GM18505 (cell line): ENCODE measurements at regions not wholly inside any gene's neighbourhood (a gene's known extent, or its start where the extent isn't known, plus 50 kb on each side); places are given as distances from the start of the nearest gene placed in this dataset.

Source experiments
- ATAC-seq: cut with Tn5 transposase; IDR thresholded peaks from one replicate; pipeline ENCODE4 v1.9.1; 2021; ENCODE audit not compliant: unreplicated experiment
- POLR2A ChIP-seq: IDR thresholded peaks from 4 replicates; pipeline ENCODE4 v1.6.1; 2011; ENCODE audit warnings: borderline replicate concordance; ENCODE audit not compliant: insufficient read depth, insufficient read length; ENCODE audit errors: extremely low read depth

DNA sequence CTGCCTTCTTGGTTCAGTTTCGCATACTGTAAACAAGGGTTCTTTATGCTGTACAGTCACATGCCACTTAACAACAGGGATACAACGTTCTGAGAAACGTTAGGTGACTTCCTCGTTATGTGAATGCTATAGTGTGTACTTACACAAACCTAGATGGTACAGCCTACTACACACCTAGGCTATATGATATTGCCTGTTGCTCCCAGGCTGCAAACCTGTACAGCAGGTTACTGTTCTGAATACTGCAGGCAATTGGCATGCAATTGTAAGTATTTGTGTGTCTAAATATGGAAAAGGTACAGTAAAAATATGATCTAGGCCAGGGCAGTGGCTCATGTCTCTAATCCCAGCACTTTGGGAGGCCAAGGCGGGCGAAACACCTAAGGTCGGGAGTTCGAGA lies 85.7 kb upstream of the PRDM11 start:
- no peak for ATAC-seq
- no peak for TF ChIP-seq POLR2A

DNA sequence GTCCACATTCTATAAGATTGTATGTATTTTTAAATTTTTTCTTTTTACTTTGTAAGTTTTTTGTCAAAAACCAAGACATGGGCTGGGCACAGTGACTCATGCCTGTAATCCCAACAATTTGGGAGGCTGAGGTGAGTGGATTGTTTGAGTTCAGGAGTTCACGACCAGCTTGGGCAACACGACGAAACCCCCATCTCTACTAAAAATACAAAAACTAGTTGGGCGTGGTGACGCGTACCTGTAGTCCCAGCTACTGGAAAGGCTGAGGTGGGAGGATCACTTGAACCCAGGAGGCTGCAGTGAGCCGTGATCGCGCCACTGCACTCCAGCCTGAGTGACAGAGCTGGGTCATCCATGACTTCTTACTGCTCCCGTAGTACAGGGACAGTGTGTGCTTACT lies 84.8 kb upstream of the PRDM11 start:
- TF ChIP-seq POLR2A, result no peak
- no peak for ATAC-seq

DNA sequence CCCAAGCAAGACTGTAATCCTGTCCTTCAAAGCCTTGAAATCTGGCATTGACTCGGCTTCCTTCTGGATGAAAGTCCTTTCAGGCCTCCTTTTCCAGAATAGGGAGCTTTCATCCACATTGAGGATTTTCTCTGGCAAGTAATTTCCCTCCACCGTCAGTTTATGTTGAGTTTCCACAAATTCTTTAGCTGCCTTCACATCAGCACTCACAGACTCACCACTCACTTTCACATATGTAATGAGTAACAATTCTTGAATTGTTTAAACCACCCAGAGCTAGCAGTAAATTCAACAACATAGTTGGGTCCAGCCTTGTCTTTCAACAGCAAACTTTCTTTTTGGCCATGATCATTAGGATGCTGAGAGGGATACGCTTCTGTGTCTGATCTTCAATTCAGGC lies 84.3 kb upstream of the PRDM11 start:
- TF ChIP-seq POLR2A, result no peak
- ATAC-seq, result no peak

DNA sequence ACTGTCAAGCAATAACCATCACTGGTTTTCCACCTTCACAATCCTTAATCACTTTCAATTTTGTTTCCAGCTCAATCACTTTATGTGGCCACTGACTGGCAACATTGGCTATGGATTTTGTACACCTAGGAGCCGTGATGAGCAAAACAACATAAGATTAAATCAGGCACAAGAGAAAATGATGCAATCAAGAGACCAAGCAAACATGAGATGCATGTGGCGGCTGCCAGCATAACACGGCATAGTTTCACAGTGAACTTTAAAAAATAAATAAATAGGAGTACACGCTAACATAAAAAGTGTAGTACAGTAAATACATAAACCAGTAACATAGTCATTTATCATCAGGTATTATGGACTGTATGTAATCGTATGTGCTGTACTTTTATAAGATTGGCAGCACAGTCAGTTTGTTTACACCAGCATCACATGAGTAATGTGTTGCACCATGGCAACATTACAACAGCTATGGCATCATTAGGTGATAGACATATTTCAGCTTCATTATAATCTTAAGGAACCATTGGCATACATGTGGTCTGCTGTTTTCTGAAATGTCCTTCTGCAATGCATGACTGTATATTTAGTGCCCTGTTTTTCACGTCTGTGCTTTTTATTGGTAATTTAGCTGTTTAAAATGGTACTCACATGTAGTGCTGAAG lies 83.3 kb upstream of the PRDM11 start:
- TF ChIP-seq POLR2A, result no peak
- no peak for ATAC-seq

DNA sequence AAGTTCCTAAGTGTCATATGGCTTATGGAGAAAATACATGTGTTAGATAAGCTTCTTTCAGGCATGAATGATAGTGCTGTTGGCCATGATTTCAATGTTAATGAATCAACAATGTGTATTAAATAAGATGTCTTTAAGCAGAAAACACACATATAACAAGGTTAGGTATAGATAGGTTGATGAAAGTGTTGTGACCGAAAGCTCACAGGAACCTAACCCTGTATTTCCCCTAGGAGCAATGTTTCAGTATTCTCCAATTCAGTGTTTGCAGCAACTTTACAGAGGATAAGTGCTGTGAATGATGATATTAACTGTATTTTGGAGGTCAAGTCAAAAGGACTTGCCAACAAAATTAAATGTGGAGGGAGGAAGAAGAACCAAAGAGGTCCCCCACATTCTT lies 82.8 kb upstream of the PRDM11 start:
- no peak for TF ChIP-seq POLR2A
- ATAC-seq, result no peak

DNA sequence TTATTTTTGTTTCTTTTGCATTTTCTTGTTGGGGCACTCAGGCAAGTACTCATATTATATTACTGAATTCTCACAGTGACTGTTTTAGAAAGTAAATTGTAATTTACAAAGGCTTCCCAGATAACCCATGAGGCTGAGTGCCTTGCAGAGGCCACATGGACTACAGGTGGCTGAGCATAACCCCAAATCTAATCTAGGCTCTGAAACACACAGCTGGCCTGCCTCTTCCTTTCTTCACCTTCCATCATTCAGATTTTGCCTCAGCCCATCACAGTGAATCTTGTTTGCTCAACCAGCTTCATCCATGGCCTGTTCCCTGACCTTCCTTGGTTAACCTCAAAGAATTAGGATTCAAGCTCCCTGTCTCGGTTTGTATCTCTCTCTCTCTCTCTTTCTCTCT lies 78.5 kb upstream of the PRDM11 start:
- TF ChIP-seq POLR2A, result no peak

GRCh38 chr11:45071232-45071631 lies 75.2 kb upstream of the PRDM11 start:
- no peak for ATAC-seq
- no peak for TF ChIP-seq POLR2A

More for the DNA sequence above, 78.5 kb upstream of the PRDM11 start:
- ATAC-seq, result no peak

DNA sequence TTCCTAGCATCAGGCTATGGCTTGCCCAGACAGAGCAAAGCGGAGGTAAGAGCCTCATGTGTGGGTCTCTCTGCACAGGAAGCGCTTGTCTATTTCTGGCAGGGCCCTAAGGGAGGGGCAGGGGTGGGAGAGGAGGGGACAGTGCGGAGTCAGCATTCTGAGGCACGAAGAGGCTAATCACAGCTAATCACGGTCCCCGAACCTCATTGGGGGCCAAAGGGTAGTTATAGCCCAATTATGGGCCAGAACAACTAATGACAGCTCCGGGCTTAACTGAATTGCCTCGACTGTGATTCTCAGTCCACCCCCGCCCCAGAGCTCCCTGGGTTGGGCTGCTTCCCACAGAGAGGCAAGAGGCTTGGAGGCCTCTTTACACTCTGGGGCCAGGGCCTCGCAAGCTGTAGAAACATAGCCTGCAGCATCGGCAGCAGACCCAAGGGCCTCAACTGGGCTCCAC lies 72.7 kb upstream of the PRDM11 start:
- TF ChIP-seq POLR2A, result no peak
- no peak for ATAC-seq

GRCh38 chr11:45075519-45075918 lies 70.9 kb upstream of the PRDM11 start:
- no peak for ATAC-seq
- no peak for TF ChIP-seq POLR2A

- ATAC-seq, result no peak
- no peak for TF ChIP-seq POLR2A
Observed at GRCh38 chr11:45075952-45076351, 70.5 kb upstream of the PRDM11 start.

DNA sequence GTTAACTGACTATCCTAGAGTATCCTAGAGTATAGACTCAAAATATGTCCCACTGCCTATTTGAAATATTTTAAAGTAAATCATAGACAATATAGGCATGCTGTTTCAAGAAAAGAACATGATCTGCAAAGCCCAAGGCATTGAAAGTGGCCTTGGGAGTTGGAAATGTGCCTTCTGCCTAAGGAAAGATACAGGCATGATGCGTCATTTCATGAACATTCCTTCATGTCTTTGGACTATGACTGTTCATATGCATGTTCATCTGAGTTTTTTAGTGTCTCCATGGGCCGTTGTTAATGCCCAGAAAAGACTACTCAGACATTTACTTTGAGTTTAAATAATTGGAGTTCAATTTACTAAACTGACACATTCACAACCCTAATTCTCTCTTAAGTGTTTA lies 69.7 kb upstream of the PRDM11 start:
- no peak for TF ChIP-seq POLR2A
- ATAC-seq, result no peak

DNA sequence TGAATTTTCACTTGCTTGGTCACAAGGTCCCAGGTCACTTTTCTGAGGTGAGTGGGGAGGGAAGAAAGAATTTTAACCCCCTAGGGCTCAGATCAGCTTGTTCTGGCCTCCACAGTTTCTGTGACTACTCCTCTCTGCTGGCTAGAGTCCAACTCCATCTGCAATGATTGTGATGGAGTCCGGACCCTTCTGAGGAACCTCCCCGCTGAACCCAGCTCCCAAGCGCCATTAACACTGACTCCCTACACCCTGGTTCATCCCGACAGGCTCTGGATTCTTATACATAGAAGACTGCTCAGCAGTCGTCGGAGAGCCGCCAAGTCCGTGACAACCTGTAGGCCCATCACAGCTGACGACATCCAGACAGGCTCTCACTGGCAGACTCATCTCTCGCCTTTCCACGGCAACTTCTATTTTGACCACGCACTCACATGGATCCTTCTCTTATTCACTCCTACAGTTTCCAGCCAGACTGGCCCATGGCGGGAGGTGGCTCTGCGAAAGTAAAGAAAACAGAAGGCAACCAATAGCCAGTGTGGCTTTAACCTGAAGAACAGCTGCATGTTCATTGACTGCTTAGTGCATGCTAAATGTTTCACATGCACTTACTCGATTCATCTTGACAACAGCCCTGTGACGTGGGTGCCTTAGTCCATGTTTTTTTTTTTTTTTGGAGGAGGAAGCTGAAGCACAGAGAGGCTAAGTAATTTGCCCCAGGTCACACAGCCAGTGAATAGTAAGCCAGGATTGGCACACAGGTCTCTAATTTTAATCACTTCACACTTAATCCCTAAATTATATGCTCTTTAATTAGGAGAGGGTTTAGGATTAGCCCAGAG lies 68.0 kb upstream of the PRDM11 start:
- no peak for TF ChIP-seq POLR2A
- no peak for ATAC-seq

GRCh38 chr11:45079075-45079444 lies 67.4 kb upstream of the PRDM11 start:
- no peak for TF ChIP-seq POLR2A
- no peak for ATAC-seq

DNA sequence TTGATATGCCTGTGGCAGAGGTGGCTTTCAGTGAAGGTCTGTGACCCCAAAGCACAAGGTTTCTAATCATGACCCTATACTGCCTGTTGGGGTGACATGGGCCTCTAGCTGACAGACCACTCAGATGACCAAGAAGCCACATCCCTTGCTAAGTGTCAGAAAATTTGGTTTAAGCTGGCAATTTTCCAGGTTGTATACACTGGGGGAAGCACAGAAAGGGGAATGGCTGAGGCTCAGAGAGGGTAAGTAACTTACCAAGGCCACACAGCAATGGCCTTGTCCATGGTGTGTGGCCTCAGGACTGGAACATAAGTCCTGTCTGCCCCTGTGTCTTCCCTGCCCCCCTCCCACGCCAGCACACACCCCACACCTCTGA lies 66.9 kb upstream of the PRDM11 start:
- no peak for ATAC-seq

More for the DNA sequence above, 66.9 kb upstream of the PRDM11 start:
- TF ChIP-seq POLR2A, result no peak
